Activated CD4-positive, alpha-beta T cell treated with anti-CD3 and anti-CD28 coated beads, Interleukin-10, Interleukin-2, amounts not matched to agents 100 ng/mL and 50 ng/mL, durations not matched to agents 16 hours and 8 hours (primary cell): ENCODE measurements at regions not wholly inside any gene's neighbourhood (a gene's known extent, or its start where the extent isn't known, plus 50 kb on each side); places are given as distances from the start of the nearest gene placed in this dataset.

ENCODE experiments used
- DNase-seq: peaks from one replicate; pipeline ENCODE4 v3.0.0-alpha.2; 2020

DNA sequence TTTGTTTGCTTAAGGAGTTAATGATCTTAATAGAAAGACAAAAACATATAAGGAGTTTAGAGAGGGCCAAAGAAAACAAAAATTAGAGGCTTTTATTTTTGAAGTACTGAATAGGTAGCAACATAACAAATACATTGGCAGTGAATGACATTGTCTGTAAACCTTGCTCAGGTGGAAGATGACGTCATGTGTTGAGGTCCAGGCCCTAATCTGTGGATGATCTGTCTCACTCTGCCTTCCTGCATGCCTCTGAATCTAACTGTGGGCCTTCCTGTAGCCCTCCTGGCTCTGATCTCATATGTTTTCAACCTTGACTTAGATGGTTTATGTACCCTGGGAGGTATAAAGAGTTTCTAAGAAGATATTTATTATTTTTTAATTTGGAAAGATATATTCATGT, 58.1 kb upstream of the DYNAP start:
- DNase-seq: no peak
